ENCODE measurements at regions not wholly inside any gene's neighbourhood (a gene's known extent, or its start where the extent isn't known, plus 50 kb on each side); places are given as distances from the start of the nearest gene placed in this dataset.

- DNase-seq: no peak
Observed at GRCh38 chr4:180940680-180941079, 1302.5 kb upstream of the TENM3 start.

GRCh38 chr4:180942367-180942916, 1300.8 kb upstream of the TENM3 start:
- DNase-seq: no peak

GRCh38 chr4:180946188-180946587, 1297.0 kb upstream of the TENM3 start:
- no peak for DNase-seq

- peak; percentile 31 for DNase-seq
Observed at GRCh38 chr4:180947425-180947824, 1295.8 kb upstream of the TENM3 start.

DNA sequence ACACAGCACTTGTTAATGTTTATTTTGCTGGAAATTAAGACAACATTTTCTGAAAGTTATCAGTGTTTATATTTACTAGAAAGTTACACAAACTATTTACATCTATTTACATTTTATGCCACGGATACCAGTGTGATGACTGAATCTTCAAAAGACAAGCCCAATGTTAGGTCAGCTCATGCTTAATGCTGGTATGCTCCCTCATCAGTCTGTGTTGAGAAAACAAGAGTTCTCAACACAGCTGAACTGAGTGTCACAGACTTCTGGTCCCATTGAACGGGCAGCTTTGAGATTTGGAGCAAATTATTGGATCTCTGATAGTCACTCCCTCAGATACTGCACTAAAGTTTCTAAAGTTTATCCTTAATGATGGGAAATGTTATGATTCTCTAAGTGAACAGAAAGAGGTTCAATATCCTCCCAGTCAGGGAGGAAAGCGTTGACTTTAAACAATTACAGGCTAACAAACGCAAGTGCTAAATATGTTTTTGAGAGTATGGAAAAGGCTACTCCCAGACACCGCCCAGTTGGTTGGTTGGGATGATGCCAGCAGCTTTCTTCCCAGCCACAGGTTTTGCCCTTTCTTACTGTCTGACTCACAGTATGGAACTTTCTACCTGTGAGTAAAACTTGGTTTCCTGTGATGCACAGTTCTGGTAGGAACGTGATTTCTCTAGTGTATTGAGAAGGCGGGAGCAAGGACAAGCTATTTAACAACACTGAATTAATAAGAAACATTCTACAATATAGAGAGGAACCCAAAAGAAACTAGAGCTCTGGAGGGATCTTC, 1293.6 kb upstream of the TENM3 start:
- DNase-seq: no peak

GRCh38 chr4:180950377-180950776, 1292.8 kb upstream of the TENM3 start:
- DNase-seq: no peak

DNA sequence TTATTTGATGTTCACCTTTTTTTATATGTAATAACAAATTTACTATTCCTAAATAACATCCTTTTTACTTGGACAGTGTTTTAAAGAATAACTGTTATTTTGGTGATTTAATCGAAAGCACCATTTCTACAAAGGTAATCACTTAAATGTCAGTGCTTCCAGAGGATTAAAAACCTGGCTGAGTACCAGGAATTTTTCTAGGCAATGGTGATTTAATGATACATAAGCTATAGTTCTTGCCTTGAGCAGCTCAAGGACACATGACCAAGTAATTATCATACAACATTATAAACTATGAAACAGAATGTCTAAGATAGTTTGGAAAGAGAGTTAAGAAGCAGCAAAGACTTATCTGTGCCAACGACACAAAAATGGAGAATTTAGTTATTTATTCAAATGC, 1291.9 kb upstream of the TENM3 start:
- DNase-seq: no peak

- DNase-seq: no peak
Observed at GRCh38 chr4:180953572-180953971, 1289.6 kb upstream of the TENM3 start.

- DNase-seq: peak; percentile 21
Observed at GRCh38 chr4:180960743-180961401, 1282.3 kb upstream of the TENM3 start.

DNA sequence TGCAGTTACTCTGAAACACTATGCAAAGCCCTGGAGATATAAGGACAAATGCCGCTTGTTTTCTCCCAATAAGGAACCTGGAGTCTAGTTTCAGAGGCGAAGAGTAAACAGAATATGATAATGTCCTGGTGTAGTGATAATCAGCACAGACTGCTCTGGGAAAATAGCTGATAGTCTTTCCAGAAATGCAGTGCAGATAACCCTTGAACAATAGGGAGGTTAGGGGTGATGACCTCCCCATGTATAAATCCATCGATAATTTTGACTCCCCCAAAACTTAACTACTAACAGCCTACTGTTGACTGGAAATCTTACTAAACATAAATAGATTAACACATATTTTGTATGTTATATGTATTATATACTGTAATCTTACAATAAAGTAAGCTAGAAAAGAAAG, 1280.9 kb upstream of the TENM3 start:
- no peak for DNase-seq

DNA sequence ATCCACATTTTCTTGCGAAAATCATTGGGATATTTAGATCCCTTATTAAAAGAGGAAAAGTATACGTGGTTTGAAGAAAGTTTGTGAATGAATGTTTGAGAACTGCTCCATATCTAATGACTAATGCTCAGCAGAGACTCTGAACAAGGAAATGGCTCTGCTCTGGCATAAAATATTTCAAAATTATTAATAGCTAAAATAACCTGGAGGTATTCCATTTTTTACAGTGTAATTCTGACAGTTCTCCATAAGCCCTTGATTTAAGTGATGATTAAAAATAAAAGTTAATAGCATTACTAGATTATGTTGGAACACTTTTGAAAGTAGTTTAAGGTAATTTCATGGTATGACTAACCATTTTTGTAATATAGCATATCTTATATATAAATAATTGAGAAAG, 1276.9 kb upstream of the TENM3 start:
- DNase-seq: no peak

GRCh38 chr4:180967936-180968335, 1275.3 kb upstream of the TENM3 start:
- DNase-seq: no peak

DNA sequence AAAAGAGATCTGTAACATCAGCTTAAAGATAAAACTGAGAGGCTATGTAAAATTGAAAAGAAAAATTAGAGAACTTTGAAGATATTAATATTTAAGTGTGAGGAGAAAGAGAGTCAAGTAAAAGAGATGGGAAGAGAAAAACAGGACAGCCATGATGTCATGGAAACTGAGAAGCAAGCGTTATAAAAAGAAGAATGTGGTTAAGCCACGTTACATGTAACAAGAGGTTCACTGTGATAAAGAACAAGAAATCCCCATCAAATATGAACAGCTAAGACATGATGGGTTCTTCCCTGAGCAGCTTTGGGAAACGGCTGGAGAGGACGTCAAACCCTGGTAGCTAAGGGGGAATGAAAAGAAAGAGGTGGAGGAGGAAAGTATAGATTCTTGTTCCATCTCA, 1269.3 kb upstream of the TENM3 start:
- DNase-seq: no peak

GRCh38 chr4:180990931-180991330, 1252.3 kb upstream of the TENM3 start:
- no peak for DNase-seq

- DNase-seq: no peak
Observed at GRCh38 chr4:180993244-180993836, 1249.9 kb upstream of the TENM3 start.

GRCh38 chr4:180994722-180995121, 1248.5 kb upstream of the TENM3 start:
- no peak for DNase-seq

GRCh38 chr4:180999217-180999616, 1244.0 kb upstream of the TENM3 start:
- no peak for DNase-seq

- DNase-seq: no peak
Observed at GRCh38 chr4:181004056-181004455, 1239.1 kb upstream of the TENM3 start.

DNA sequence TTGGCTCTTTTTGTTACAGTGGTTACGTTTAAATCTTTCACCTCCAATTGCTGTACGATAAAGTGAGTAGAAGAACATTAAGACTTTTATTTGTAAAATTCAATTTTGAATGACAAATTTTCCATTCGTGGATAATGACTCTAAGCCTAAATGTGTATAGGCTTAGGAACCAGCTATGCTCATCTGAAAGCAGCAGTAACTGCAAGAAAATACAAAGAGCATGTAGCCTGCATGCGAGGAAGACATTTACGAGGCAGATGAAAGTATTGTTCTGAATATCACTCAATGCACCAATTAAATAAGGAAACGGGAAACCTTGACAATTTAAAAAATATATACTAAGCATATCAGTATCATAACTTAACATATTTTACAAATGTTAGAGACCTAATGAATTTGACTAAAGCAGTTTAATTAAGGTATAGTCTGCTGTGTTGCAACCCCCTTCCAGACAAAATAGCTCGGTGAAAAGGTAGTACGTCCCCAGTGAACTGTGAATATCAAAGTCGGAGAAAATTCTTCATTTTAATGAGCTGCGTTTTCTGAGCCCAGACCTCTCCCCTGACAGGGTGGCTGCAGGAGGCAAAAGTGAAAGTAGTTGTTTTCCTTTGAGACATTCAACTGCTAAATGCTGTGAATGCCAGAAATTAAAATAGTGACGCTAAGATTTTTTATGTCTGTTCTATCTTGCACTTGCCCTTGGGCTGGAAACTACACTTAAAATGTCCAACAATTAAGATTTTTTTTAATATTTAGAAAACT, 1236.5 kb upstream of the TENM3 start:
- DNase-seq: peak; percentile 1

DNA sequence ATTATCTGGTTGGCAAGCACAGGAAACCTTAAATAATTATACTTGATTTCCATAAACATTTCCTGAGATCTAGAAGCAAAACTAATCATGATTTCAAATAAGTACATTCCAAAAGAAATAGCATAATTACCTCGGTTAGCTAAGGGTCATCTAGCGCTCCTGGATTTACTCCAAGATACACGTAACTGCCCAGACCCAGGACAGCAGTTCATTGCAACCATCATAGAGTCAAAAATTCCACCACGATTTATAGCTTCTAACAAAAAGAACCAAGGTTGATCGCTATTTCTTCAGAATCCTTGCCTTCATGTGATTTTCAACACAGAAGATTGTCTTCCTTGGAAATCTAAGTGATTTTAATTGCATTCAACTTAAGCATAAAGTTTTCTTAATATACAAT, 1235.5 kb upstream of the TENM3 start:
- DNase-seq: no peak

- DNase-seq: no peak
Observed at GRCh38 chr4:181008164-181008563, 1235.0 kb upstream of the TENM3 start.

GRCh38 chr4:181013162-181013561, 1230.0 kb upstream of the TENM3 start:
- DNase-seq: no peak

- no peak for DNase-seq
Observed at GRCh38 chr4:181017038-181017437, 1226.2 kb upstream of the TENM3 start.
